H4 (cell line): ENCODE measurements at regions not wholly inside any gene's neighbourhood (a gene's known extent, or its start where the extent isn't known, plus 50 kb on each side); places are given as distances from the start of the nearest gene placed in this dataset.
"Not testable (repeated sequence)": the region's sequence is repeated elsewhere in the genome, so short reads cannot be mapped to it uniquely, and the experiment has no call there.

Experiments
- DNase-seq: peaks from one replicate; pipeline ENCODE4 v3.0.0-alpha.2; 2015; ENCODE audit warnings: low spot score

DNA sequence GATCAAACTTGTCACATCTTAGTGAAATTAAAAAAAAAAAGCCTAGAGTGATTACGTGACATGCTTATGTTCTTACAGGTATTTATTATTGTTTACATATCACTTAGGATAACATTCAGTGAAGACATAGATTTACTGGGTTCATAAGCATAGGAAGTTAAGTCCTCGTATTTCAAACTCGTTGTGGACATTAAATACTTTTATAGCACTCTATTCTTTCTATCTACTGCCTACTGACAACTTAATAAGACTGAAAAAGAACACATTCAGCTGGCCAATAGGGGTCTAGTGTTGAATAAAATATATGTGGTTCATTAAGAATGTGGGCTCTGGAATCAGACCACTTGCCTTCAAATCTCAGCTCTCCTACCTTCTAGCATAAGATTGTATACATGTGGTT, 1927.4 kb downstream of the PCDH9 start:
- DNase-seq: no peak

DNA sequence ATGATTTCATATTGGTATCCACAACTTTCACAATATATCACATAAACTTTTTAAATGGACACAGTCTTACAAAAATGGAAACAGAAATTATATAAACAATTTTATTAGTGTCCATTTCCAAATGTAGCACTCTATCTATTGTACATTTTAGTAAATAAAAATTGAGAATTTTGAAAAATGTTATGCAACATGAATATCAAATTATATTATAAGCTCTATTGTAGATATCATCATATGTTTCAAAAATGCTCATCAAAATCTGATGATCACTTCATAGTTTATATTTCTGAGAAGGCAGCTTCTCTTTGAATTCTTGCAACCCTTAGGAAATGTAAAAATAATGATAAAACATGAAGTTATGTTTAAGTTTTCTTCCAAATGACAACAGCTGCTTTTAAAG, 1928.6 kb downstream of the PCDH9 start:
- no peak for DNase-seq

GRCh38 chr13:65300220-65300619, 1929.9 kb downstream of the PCDH9 start:
- DNase-seq: no peak

GRCh38 chr13:65293530-65294198, 1936.5 kb downstream of the PCDH9 start:
- DNase-seq: no peak

DNA sequence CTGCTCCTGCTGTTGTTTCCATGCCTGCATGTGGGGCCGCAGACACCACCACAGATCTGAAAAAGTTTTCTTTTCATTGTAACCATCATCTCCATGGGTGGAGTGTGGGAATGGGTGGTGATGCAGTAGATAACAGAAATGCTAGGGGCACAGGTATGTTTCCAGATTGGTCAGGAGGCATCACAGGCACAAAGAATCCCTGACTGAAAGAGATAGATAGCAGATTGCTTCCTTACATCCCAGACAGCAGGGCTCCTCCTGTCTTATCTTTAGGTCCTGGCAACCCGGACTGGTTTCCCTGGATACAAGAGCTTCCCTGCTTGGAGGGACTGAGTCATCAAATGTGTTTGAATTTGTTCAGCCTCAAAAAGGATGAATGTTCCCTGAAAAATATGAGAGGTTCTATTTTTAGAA, 1937.6 kb downstream of the PCDH9 start:
- DNase-seq: peak; percentile 4

- no peak for DNase-seq
Measured at GRCh38 chr13:65287405-65287804, 1942.7 kb downstream of the PCDH9 start.

GRCh38 chr13:65275838-65276630, 1954.1 kb downstream of the PCDH9 start:
- DNase-seq: no peak

DNA sequence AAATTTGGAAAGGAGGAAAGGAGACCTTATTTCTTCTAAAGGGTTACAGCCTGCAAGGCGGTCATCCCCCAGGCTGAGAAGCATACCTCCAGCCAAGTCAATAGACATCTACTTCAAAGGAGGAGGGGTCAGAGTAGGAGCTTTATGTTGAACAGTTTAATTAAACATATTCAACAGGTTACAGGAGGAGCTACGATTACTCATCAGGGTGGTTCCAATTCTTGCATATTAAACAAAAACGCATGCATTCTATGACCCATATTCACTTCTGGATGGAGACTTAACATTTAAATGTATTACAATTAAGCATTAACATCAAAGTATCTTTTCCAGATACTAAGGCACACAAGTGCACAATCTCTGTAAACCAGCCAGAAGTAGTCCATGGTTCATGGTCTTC, 1955.0 kb downstream of the PCDH9 start:
- DNase-seq: no peak

GRCh38 chr13:65273811-65274420, 1956.2 kb downstream of the PCDH9 start:
- not testable (repeated sequence) for DNase-seq

- DNase-seq: no peak
Measured at GRCh38 chr13:65268009-65268408, 1962.1 kb downstream of the PCDH9 start.

GRCh38 chr13:65265988-65266387, 1964.1 kb downstream of the PCDH9 start:
- no peak for DNase-seq

DNA sequence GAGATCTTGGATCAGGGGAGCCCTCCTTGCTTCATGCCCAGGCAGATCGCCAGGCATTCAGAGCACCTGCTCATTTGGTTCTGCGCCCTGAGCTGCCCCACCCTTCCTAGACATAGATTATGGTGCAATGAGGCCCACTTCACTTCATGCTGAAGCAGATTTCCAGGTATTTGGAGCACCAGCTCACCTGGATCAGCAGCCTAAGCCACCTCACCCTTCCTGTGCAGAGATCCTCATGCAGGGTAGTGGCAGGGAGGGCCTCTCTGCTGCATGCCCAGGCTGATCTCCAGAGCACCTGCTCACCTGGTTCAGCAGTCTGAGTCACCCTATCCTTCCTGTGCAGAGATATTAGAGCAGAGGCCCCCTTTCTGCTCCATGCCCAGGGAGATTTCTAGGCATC, 1966.1 kb downstream of the PCDH9 start:
- DNase-seq: no peak

- no peak for DNase-seq
Measured at GRCh38 chr13:65260946-65261891, 1968.9 kb downstream of the PCDH9 start.

GRCh38 chr13:65240773-65241172, 1989.4 kb downstream of the PCDH9 start:
- DNase-seq: no peak

GRCh38 chr13:65236841-65237418, 1993.2 kb downstream of the PCDH9 start:
- no peak for DNase-seq

DNA sequence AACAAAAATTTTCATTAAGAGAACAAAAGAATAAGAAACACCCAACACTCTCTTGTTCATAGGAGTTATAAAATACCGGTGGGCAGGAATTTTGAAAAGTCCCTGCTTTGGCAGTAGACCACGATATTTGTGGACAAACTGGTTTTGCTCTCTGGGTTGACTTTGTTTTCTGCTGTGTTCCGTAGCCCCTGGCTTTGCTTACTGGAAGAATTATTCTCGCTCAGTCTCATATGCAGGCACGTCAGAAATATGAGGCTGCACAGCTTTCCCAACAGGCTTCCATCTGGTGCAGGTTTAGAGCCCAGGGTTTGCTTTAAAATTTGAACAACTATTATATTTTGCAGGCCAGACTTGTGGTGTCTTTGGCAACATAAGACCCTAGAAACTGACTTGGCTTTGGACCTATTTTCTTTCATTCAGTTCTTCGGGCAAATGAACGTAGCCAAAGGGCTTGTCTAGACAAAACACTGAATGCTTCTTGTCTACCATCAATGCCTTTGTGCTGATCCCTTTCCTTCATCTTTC, 2012.6 kb downstream of the PCDH9 start:
- DNase-seq: no peak

DNA sequence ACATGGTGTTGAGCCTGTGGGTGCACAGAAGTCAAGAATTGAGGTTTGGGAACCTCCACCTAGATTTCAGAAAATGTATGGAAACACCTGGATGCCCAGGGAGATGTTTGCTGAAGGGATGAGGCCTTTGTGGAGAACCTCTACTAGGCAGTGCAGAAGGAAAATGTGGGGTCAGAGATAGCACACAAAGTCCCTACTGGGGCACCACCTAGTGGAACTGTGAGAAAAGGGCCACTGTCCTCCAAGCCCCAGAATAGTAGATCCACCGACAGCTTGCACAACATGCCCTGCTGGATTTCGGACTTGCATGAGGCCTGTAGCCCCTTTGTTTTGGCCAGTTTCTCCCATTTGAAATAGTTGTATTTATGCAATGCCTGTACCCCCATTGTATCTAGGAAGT, 2027.3 kb downstream of the PCDH9 start:
- not testable (repeated sequence) for DNase-seq

DNA sequence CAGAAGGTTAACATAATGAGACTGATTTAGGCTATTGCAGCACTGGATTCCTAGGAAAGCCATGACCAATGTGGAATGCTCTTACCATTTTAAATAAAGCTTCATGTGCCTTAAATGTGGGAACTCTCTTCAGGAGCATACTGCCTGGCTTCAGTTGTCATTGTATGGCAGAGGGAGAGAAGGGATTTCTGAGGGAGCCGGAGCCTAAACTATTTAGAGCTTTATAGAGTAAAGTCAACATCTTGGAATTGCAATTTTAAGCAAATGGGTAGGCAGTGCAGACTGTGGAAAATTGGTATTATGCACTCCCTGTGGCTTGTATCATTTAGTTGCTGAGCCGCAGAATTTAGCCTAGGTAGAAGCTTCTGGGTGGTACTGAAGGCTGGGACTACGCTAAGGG, 2041.4 kb downstream of the PCDH9 start:
- DNase-seq: no peak

DNA sequence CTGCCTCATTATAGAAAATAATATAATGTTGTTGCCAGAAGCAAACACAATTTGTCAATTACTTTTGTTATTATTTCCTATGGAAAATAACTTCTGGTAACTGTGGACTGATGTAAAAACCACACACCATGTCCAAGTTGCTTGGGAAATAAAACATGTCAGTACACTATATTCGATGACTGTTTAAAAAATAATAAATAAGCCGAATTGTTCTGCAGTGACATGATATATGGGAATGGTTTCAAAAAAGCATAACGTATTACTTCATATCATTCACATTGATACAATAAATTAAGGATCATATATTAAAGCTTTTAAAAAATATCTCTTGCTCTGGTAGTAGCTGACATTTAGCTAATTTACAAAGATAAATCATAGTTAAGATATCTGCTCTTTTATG, 2062.1 kb downstream of the PCDH9 start:
- no peak for DNase-seq

- no peak for DNase-seq
Measured at GRCh38 chr13:65166675-65167074, 2063.5 kb downstream of the PCDH9 start.

GRCh38 chr13:65159803-65160202, 2070.3 kb downstream of the PCDH9 start:
- no peak for DNase-seq
